NCI-H187 treated with DMSO at 0.1 percent for 48 hours (cell line): ENCODE measurements at regions not wholly inside any gene's neighbourhood (a gene's known extent, or its start where the extent isn't known, plus 50 kb on each side); places are given as distances from the start of the nearest gene placed in this dataset.
"Not testable (repeated sequence)": the region's sequence is repeated elsewhere in the genome, so short reads cannot be mapped to it uniquely, and the experiment has no call there.

ENCODE experiments used
- DNase-seq: peaks from one replicate; lab custom pipeline; 2025; lab: John Stamatoyannopoulos, UW

- no peak for DNase-seq
These were observed 63.9 kb downstream of the MAT2B start for GRCh38 chr5:163569284-163569683.

- DNase-seq, result no peak
These were observed 66.3 kb downstream of the MAT2B start for GRCh38 chr5:163571744-163572143.

GRCh38 chr5:163574472-163575440 is 69.3 kb downstream of the MAT2B start:
- DNase-seq, result no peak

GRCh38 chr5:163578652-163579051 is 73.2 kb downstream of the MAT2B start:
- DNase-seq, result no peak

- DNase-seq, result no peak
These were observed 74.3 kb downstream of the MAT2B start for GRCh38 chr5:163579729-163580128.

GRCh38 chr5:163580516-163580915 is 75.1 kb downstream of the MAT2B start:
- DNase-seq, result no peak

- not testable (repeated sequence) for DNase-seq
These were observed 78.2 kb downstream of the MAT2B start for GRCh38 chr5:163583491-163584153.

GRCh38 chr5:163585206-163585605 is 79.8 kb downstream of the MAT2B start:
- no peak for DNase-seq

GRCh38 chr5:163586531-163586956 is 81.1 kb downstream of the MAT2B start:
- DNase-seq, result no peak

- DNase-seq, result no peak
These were observed 89.5 kb downstream of the MAT2B start for GRCh38 chr5:163594951-163595350.

- DNase-seq, result no peak
These were observed 90.7 kb downstream of the MAT2B start for GRCh38 chr5:163595932-163596607.

GRCh38 chr5:163596608-163597315 is 91.3 kb downstream of the MAT2B start:
- DNase-seq, result no peak

GRCh38 chr5:163604013-163604412 is 98.6 kb downstream of the MAT2B start:
- no peak for DNase-seq

GRCh38 chr5:163607256-163607655 is 101.8 kb downstream of the MAT2B start:
- DNase-seq, result no peak

- no peak for DNase-seq
These were observed 103.2 kb downstream of the MAT2B start for GRCh38 chr5:163608621-163609020.

GRCh38 chr5:163609910-163610309 is 104.5 kb downstream of the MAT2B start:
- no peak for DNase-seq

- DNase-seq, result no peak
These were observed 107.1 kb downstream of the MAT2B start for GRCh38 chr5:163612358-163613149.

- DNase-seq, result no peak
These were observed 107.7 kb downstream of the MAT2B start for GRCh38 chr5:163613150-163613442.

- no peak for DNase-seq
These were observed 109.4 kb downstream of the MAT2B start for GRCh38 chr5:163614787-163615186.

- DNase-seq, result no peak
These were observed 114.0 kb downstream of the MAT2B start for GRCh38 chr5:163619273-163619934.

- no peak for DNase-seq
These were observed 114.5 kb downstream of the MAT2B start for GRCh38 chr5:163619951-163620350.
